MM.1S (cell line): ENCODE measurements at regions not wholly inside any gene's neighbourhood (a gene's known extent, or its start where the extent isn't known, plus 50 kb on each side); places are given as distances from the start of the nearest gene placed in this dataset.

Experiments used
- DNase-seq: peaks from one replicate; pipeline ENCODE4 v3.0.0-alpha.2; 2015
- H2AFZ ChIP-seq: fragments of 300-600 bp; sonication (generic); 2 replicates; pipeline ENCODE4 v1.6.0; 2016; ENCODE audit warnings: antibody characterized with exemption, low read length
- H3F3A ChIP-seq: fragments of 300-600 bp; sonication (generic); 2 replicates; pipeline ENCODE4 v1.6.1; 2016; ENCODE audit warnings: mild to moderate bottlenecking, antibody characterized with exemption, low read length, moderate library complexity, mixed read lengths; ENCODE audit not compliant: insufficient read depth
- H3K27ac ChIP-seq: fragments of 300-600 bp; sonication (generic); 2 replicates; pipeline ENCODE4 v1.5.1; 2016; ENCODE audit warnings: mild to moderate bottlenecking, low read length
- H3K27me3 ChIP-seq: fragments of 300-600 bp; sonication (generic); replicated peaks from 2 replicates; pipeline ENCODE4 v1.6.0; 2016; ENCODE audit warnings: low read length; ENCODE audit not compliant: insufficient read depth
- H3K36me3 ChIP-seq: fragments of 300-600 bp; sonication (generic); replicated peaks from 2 replicates; pipeline ENCODE4 v1.6.1; 2016; ENCODE audit warnings: mild to moderate bottlenecking, low read length, mixed read lengths; ENCODE audit not compliant: insufficient read depth
- H3K4me1 ChIP-seq: fragments of 300-600 bp; sonication (generic); 2 replicates; pipeline ENCODE4 v1.6.1; 2016; ENCODE audit warnings: low read length, mixed read lengths
- H3K4me2 ChIP-seq: fragments of 300-600 bp; sonication (generic); 2 replicates; pipeline ENCODE4 v1.6.0; 2016; ENCODE audit warnings: low read depth, low read length
- H3K4me3 ChIP-seq: fragments of 300-600 bp; sonication (generic); 2 replicates; pipeline ENCODE4 v1.5.1; 2016; ENCODE audit warnings: low read length, mixed read lengths
- H3K79me2 ChIP-seq: fragments of 300-600 bp; sonication (generic); 2 replicates; pipeline ENCODE4 v1.6.1; 2016; ENCODE audit warnings: mixed run types, low read length, mixed read lengths
- H3K9ac ChIP-seq: fragments of 300-600 bp; sonication (generic); 2 replicates; pipeline ENCODE4 v1.6.1; 2016; ENCODE audit warnings: low read length, mixed read lengths
- H3K9me2 ChIP-seq: fragments of 300-600 bp; sonication (generic); replicated peaks from 2 replicates; pipeline ENCODE4 v1.6.1; 2016; ENCODE audit warnings: mild to moderate bottlenecking, low read length, mixed read lengths; ENCODE audit not compliant: insufficient read depth
- H3K9me3 ChIP-seq: fragments of 300-600 bp; sonication (generic); replicated peaks from 2 replicates; pipeline ENCODE4 v1.6.1; 2016; ENCODE audit warnings: mild to moderate bottlenecking, low read length, mixed read lengths; ENCODE audit not compliant: insufficient read depth
- H4K20me1 ChIP-seq: fragments of 300-600 bp; sonication (generic); 2 replicates; pipeline ENCODE4 v1.6.1; 2016; ENCODE audit warnings: mild to moderate bottlenecking, low read length, moderate library complexity, mixed read lengths; ENCODE audit not compliant: insufficient read depth
- CTCF ChIP-seq: fragments of 300-600 bp; sonication (generic); IDR thresholded peaks from 2 replicates; pipeline ENCODE4 v1.5.1; 2016; ENCODE audit warnings: antibody characterized with exemption, low read length, mixed read lengths
- EZH2 ChIP-seq: fragments of 300-600 bp; sonication (generic); optimal IDR thresholded peaks from 2 replicates; pipeline ENCODE3; 2017; ENCODE audit warnings: low read depth, mild to moderate bottlenecking, antibody characterized with exemption, low read length, mixed read lengths
- EZH2phosphoT487 ChIP-seq: fragments of 300-600 bp; sonication (generic); IDR thresholded peaks from 2 replicates; pipeline ENCODE4 v1.6.1; 2018; ENCODE audit warnings: antibody characterized with exemption, low read length

GRCh38 chr12:30014991-30015390 lies 231.2 kb upstream of the TMTC1 start:
- Histone ChIP-seq H3K4me1 (no peaks in the 10 kb centered on the region), H3K9ac (no peak overlapping the region), H3K79me2 (no peaks in the 10 kb centered on the region), H3K36me3 (no peaks in the 10 kb centered on the region), H4K20me1 (no peaks in the 10 kb centered on the region), H3K9me2 (no peaks in the 10 kb centered on the region), H3K9me3 (no peaks in the 10 kb centered on the region), H3K27me3 (no peaks in the 10 kb centered on the region), H2AFZ (no peak overlapping the region), H3K27ac (no peak overlapping the region), H3K4me2 (no peak overlapping the region), H3F3A (no peaks in the 10 kb centered on the region), H3K4me3 (no peak overlapping the region)
- no peak for TF ChIP-seq EZH2
- no peak for TF ChIP-seq CTCF
- no peak for DNase-seq

GRCh38 chr12:30012816-30013450 lies 229.2 kb upstream of the TMTC1 start:
- no peak for DNase-seq
- Histone ChIP-seq H3K36me3 (no peaks in the 10 kb centered on the region), H3K4me2 (no peak overlapping the region), H3K27ac (no peak overlapping the region), H4K20me1 (no peaks in the 10 kb centered on the region), H3K9me3 (no peaks in the 10 kb centered on the region), H3K9me2 (no peaks in the 10 kb centered on the region), H3K4me1 (no peaks in the 10 kb centered on the region), H2AFZ (no peak overlapping the region), H3K27me3 (no peaks in the 10 kb centered on the region), H3K9ac (no peak overlapping the region), H3K4me3 (no peak overlapping the region), H3F3A (no peaks in the 10 kb centered on the region), H3K79me2 (no peaks in the 10 kb centered on the region)
- TF ChIP-seq EZH2phosphoT487 (no peak), CTCF (no peak), EZH2 (no peak)

- peaks cover 10% of the 10 kb centered on the region for H3K4me1 ChIP-seq
- no peaks in the 10 kb centered on the region for H3K36me3 ChIP-seq
- H3K79me2 ChIP-seq = no peaks in the 10 kb centered on the region
- DNase-seq = no peak
- no peaks in the 10 kb centered on the region for H3K9me2 ChIP-seq
- TF ChIP-seq CTCF (no peak), EZH2 (no peak), EZH2phosphoT487 (no peak)
- no peaks in the 10 kb centered on the region for H3F3A ChIP-seq
- no peak overlapping the region for H3K9ac ChIP-seq
- no peak overlapping the region for H3K4me3 ChIP-seq
- no peaks in the 10 kb centered on the region for H4K20me1 ChIP-seq
- no peaks in the 10 kb centered on the region for H3K9me3 ChIP-seq
- no peaks in the 10 kb centered on the region for H3K27me3 ChIP-seq
- H3K27ac ChIP-seq = no peak overlapping the region
- H2AFZ ChIP-seq = no peak overlapping the region
- H3K4me2 ChIP-seq = no peak overlapping the region
Measured at GRCh38 chr12:30010071-30011052, 226.6 kb upstream of the TMTC1 start.
